OCI-LY7 (cell line): ENCODE measurements at regions not wholly inside any gene's neighbourhood (a gene's known extent, or its start where the extent isn't known, plus 50 kb on each side); places are given as distances from the start of the nearest gene placed in this dataset.

Experiments
- EZH2phosphoT487 ChIP-seq: fragments of 200-600 bp; sonication (generic); IDR thresholded peaks from 2 replicates; pipeline ENCODE4 v1.6.1; 2018; ENCODE audit warnings: low read depth, borderline replicate concordance, mild to moderate bottlenecking, mixed run types, antibody characterized with exemption, low read length, moderate library complexity, mixed read lengths
- TF ChIP-seq, protein P1 (sequence below): fragments of 200-600 bp; sonication (generic); conservative IDR thresholded peaks from 2 replicates; pipeline ENCODE4 v1.5.1; 2014; ENCODE audit warnings: mild to moderate bottlenecking, antibody characterized with exemption, low read length, moderate library complexity, mixed read lengths

GRCh38 chr4:56260320-56260719 lies 127.0 kb downstream of the AASDH start:
- TF ChIP-seq, protein P1, sequence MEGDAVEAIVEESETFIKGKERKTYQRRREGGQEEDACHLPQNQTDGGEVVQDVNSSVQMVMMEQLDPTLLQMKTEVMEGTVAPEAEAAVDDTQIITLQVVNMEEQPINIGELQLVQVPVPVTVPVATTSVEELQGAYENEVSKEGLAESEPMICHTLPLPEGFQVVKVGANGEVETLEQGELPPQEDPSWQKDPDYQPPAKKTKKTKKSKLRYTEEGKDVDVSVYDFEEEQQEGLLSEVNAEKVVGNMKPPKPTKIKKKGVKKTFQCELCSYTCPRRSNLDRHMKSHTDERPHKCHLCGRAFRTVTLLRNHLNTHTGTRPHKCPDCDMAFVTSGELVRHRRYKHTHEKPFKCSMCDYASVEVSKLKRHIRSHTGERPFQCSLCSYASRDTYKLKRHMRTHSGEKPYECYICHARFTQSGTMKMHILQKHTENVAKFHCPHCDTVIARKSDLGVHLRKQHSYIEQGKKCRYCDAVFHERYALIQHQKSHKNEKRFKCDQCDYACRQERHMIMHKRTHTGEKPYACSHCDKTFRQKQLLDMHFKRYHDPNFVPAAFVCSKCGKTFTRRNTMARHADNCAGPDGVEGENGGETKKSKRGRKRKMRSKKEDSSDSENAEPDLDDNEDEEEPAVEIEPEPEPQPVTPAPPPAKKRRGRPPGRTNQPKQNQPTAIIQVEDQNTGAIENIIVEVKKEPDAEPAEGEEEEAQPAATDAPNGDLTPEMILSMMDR: no peak
- TF ChIP-seq EZH2phosphoT487: no peak
